ENCODE measurements at regions not wholly inside any gene's neighbourhood (a gene's known extent, or its start where the extent isn't known, plus 50 kb on each side); places are given as distances from the start of the nearest gene placed in this dataset.
"Not testable (repeated sequence)": the region's sequence is repeated elsewhere in the genome, so short reads cannot be mapped to it uniquely, and the experiment has no call there.

DNA sequence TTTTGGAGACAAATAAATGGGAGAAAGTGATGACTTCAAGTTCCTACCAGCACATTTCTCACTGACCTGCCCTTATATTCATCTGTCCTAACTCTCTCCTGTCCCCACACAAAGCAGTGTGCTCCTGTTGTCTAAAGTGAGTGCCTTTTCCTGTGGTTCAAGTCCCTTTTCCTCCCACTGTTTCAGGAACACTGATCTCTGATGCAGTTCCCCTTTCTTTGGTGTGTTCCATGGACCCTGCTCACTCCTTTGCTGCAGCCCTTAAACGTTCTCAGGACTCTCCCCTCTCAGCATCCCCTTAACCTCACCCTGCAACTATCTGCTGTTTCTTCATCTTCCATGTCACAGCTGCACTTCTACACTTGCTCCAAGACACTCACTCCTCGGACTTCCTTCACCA is 195.8 kb upstream of the ETV3 start:
- Histone ChIP-seq H3K27me3 (ENCODE audit: control insufficient read depth, insufficient read depth, low read length) (no peaks in the 10 kb centered on the region), H3K9me3 (ENCODE audit: control insufficient read depth, insufficient read depth, low read length) (no peaks in the 10 kb centered on the region), H3K27ac (ENCODE audit: low read depth, low read length) (no peak overlapping the region), H3K4me3 (ENCODE audit: low read depth, low read length) (no peak overlapping the region)
- ChIA-PET POLR2A (no interaction called here), CTCF (no interaction called here)
- DNase-seq (ENCODE audit: low read depth, low spot score) = no peak
- TF ChIP-seq, protein P1, sequence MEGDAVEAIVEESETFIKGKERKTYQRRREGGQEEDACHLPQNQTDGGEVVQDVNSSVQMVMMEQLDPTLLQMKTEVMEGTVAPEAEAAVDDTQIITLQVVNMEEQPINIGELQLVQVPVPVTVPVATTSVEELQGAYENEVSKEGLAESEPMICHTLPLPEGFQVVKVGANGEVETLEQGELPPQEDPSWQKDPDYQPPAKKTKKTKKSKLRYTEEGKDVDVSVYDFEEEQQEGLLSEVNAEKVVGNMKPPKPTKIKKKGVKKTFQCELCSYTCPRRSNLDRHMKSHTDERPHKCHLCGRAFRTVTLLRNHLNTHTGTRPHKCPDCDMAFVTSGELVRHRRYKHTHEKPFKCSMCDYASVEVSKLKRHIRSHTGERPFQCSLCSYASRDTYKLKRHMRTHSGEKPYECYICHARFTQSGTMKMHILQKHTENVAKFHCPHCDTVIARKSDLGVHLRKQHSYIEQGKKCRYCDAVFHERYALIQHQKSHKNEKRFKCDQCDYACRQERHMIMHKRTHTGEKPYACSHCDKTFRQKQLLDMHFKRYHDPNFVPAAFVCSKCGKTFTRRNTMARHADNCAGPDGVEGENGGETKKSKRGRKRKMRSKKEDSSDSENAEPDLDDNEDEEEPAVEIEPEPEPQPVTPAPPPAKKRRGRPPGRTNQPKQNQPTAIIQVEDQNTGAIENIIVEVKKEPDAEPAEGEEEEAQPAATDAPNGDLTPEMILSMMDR (IDR thresholded peaks at IDR 0.05; ENCODE audit: low read depth, low read length) = no peak

DNA sequence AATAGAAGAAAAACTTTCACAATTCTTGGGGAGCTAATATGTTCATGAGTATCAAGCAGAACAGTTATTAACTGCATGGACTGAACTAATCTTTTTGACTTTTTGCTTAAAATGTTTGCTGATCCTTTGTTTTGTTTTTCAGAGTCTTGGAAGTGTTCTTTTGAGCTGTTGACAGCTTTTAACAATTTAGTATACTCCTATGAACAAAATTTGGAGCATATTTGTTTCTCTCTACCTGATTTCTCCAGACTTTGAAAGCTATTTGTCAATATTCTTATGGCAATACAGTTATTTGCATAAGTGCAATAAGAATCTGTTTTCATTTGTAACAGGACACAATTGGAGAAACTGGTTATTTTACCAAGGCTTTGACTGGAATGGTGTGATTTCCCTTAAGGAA is 192.0 kb upstream of the ETV3 start:
- DNase-seq (ENCODE audit: low read depth, low spot score); CTCF ChIA-PET; H3K4me3 ChIP-seq (ENCODE audit: low read depth, low read length); H3K27me3 ChIP-seq (ENCODE audit: control insufficient read depth, insufficient read depth, low read length); H3K27ac ChIP-seq (ENCODE audit: low read depth, low read length); POLR2A ChIA-PET; H3K9me3 ChIP-seq (ENCODE audit: control insufficient read depth, insufficient read depth, low read length): not testable (repeated sequence)

DNA sequence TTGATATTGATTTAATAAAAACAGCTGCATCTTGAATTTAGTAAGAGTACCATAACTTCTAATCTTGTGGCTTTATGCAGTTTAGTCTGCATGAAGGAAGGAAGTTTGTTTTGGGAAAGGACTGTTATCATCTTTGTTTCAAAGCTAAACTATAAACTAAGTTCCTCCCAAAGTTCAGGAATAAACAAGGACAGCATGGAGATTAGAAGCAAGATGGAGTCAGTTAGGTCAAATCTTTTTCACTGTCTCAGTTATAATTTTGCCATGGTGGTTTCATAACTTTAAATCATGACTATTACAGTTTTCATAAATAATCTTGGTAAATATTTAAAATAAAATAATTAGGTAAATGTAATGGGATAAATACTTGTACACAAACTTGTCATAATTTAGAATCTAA is 189.9 kb upstream of the ETV3 start:
- H3K9me3 ChIP-seq (ENCODE audit: control insufficient read depth, insufficient read depth, low read length); CTCF ChIA-PET; H3K27me3 ChIP-seq (ENCODE audit: control insufficient read depth, insufficient read depth, low read length); DNase-seq (ENCODE audit: low read depth, low spot score); POLR2A ChIA-PET; H3K27ac ChIP-seq (ENCODE audit: low read depth, low read length); H3K4me3 ChIP-seq (ENCODE audit: low read depth, low read length): not testable (repeated sequence)

- ChIA-PET POLR2A (no interaction called here), CTCF (no interaction called here)
- no peak overlapping the region for H3K27ac ChIP-seq (ENCODE audit: low read depth, low read length)
- DNase-seq (ENCODE audit: low read depth, low spot score) = no peak
- no peak overlapping the region for H3K4me3 ChIP-seq (ENCODE audit: low read depth, low read length)
- H3K27me3 ChIP-seq (ENCODE audit: control insufficient read depth, insufficient read depth, low read length) = no peaks in the 10 kb centered on the region
- H3K9me3 ChIP-seq (ENCODE audit: control insufficient read depth, insufficient read depth, low read length) = no peaks in the 10 kb centered on the region
- TF ChIP-seq, protein P1 (IDR thresholded peaks at IDR 0.05; ENCODE audit: low read depth, low read length) = no peak
Measured at GRCh38 chr1:157326173-157326859, 188.1 kb upstream of the ETV3 start.

DNA sequence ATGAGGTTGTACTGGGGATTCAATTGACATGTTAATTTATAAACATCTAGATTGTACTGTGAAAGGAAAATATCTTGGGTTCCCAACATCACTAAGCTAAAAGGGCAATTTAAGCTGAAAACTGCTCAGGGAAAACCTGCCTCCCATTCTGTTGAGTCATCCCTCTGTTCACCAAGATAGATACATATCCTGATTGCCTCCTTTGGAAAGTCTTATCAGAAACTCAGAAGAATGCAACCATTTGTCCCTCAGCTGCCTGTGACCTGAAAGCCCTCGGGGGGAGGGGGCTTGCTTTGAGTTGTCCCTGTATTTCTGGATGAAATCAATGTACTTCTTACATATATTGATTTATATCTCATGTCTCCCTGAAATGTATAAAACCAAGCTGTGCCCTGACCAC is 187.0 kb upstream of the ETV3 start:
- CTCF ChIA-PET = no interaction called here
- H3K4me3 ChIP-seq (ENCODE audit: low read depth, low read length) = no peak overlapping the region
- DNase-seq (ENCODE audit: low read depth, low spot score) = no peak
- H3K27ac ChIP-seq (ENCODE audit: low read depth, low read length) = no peak overlapping the region
- POLR2A ChIA-PET = no interaction called here
- TF ChIP-seq, protein P1 (IDR thresholded peaks at IDR 0.05; ENCODE audit: low read depth, low read length) = no peak
- no peaks in the 10 kb centered on the region for H3K27me3 ChIP-seq (ENCODE audit: control insufficient read depth, insufficient read depth, low read length)
- no peaks in the 10 kb centered on the region for H3K9me3 ChIP-seq (ENCODE audit: control insufficient read depth, insufficient read depth, low read length)

GRCh38 chr1:157321972-157322371 is 183.8 kb upstream of the ETV3 start:
- H3K27me3 ChIP-seq (ENCODE audit: control insufficient read depth, insufficient read depth, low read length); POLR2A ChIA-PET: not testable (repeated sequence)

DNA sequence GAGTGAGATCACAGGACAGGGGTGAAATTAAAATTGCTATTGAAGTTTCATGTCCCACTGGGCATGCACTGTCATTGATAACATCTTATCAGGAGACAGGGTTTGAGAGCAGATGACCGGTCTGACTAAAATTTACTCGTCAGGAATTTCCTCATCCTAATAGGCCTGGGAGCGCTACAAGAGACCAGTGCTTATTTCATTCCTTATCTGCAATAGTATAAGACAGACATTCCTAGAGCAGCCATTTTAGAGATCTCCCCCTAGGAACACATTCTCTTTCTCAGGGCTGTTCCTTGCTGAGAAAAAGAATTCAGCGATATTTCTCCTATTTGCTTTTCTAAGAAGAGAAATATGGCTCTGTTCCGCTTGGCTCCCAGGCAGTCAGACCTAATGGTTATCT is 181.4 kb upstream of the ETV3 start:
- TF ChIP-seq, protein P1 (IDR thresholded peaks at IDR 0.05; ENCODE audit: low read depth, low read length) = no peak
- H3K9me3 ChIP-seq (ENCODE audit: control insufficient read depth, insufficient read depth, low read length) = no peaks in the 10 kb centered on the region
- H3K4me3 ChIP-seq (ENCODE audit: low read depth, low read length) = no peak overlapping the region
- DNase-seq (ENCODE audit: low read depth, low spot score) = no peak
- CTCF ChIA-PET = no interaction called here
- H3K27ac ChIP-seq (ENCODE audit: low read depth, low read length) = no peak overlapping the region
- POLR2A ChIA-PET = no interaction called here
- no peaks in the 10 kb centered on the region for H3K27me3 ChIP-seq (ENCODE audit: control insufficient read depth, insufficient read depth, low read length)

More at GRCh38 chr1:157321972-157322371, 183.8 kb upstream of the ETV3 start:
- DNase-seq (ENCODE audit: low read depth, low spot score); H3K9me3 ChIP-seq (ENCODE audit: control insufficient read depth, insufficient read depth, low read length); H3K27ac ChIP-seq (ENCODE audit: low read depth, low read length); CTCF ChIA-PET; H3K4me3 ChIP-seq (ENCODE audit: low read depth, low read length): not testable (repeated sequence)

- H3K27ac ChIP-seq (ENCODE audit: low read depth, low read length); POLR2A ChIA-PET; H3K27me3 ChIP-seq (ENCODE audit: control insufficient read depth, insufficient read depth, low read length); H3K9me3 ChIP-seq (ENCODE audit: control insufficient read depth, insufficient read depth, low read length); H3K4me3 ChIP-seq (ENCODE audit: low read depth, low read length); DNase-seq (ENCODE audit: low read depth, low spot score); CTCF ChIA-PET: not testable (repeated sequence)
Measured at GRCh38 chr1:157317229-157317628, 179.0 kb upstream of the ETV3 start.
